ENCODE measurements at regions not wholly inside any gene's neighbourhood (a gene's known extent, or its start where the extent isn't known, plus 50 kb on each side); places are given as distances from the start of the nearest gene placed in this dataset.

DNA sequence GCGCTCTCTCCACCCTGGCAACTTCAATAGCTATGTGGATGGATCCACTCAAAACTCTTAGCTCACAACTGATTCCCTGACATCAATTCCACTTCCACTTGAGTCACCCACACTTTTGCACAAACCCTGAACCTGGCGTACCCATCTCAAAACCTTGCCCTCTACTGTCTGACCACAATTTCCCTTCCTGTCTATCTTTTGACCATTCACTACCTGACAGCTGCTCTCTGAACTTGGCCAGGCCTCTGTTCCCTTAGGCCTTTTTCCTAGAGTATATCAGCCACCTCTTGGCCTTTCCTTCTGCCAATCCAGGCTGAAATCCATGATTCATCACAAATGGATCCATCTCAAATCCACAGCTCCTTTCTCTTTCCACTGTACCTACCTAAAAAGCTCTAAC lies 106.0 kb downstream of the RPL27A start:
- no peak overlapping the region for H3K4me3 ChIP-seq (ENCODE audit: low read length)
- no peaks in the 10 kb centered on the region for H3K27me3 ChIP-seq (ENCODE audit: insufficient read depth, low read length)
- peaks cover 7% of the 10 kb centered on the region; the same call in 1 of the 2 replicates for H3K4me1 ChIP-seq (ENCODE audit: insufficient read depth, low read length)
- H3K9me3 ChIP-seq (ENCODE audit: insufficient read depth, low read depth, low read length) = no peaks in the 10 kb centered on the region
- no peaks in the 10 kb centered on the region for H3K36me3 ChIP-seq (ENCODE audit: insufficient read depth, low read depth, low read length)
- no peak overlapping the region for H3K9ac ChIP-seq (ENCODE audit: low read depth, low read length)
- no peak overlapping the region for H3K27ac ChIP-seq (ENCODE audit: low read length)

DNA sequence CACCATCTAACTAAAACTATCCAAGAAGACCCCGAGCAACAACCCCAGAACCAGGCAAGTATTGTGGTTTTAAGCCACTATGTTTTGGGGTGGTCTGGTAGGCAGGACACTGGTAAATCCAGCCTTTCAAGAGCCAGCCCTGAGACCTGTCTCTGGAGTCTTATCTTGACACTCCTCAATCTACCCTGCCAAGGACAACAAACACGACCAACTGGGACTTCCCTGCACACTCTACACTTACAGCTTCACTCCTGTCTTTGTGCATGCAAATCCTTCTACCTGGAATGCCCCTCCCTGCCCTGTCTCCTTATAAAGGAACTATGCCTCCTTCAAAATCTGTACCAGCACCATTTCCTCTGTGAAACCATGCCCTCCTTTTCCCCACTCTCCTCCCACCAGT lies 107.3 kb downstream of the RPL27A start:
- Histone ChIP-seq H3K9me3 (ENCODE audit: insufficient read depth, low read depth, low read length) (no peaks in the 10 kb centered on the region), H3K9ac (ENCODE audit: low read depth, low read length) (no peak overlapping the region), H3K36me3 (ENCODE audit: insufficient read depth, low read depth, low read length) (no peaks in the 10 kb centered on the region), H3K4me1 (ENCODE audit: insufficient read depth, low read length) (peaks cover 7% of the 10 kb centered on the region; the same call in 1 of the 2 replicates), H3K27me3 (ENCODE audit: insufficient read depth, low read length) (no peaks in the 10 kb centered on the region), H3K4me3 (ENCODE audit: low read length) (no peak overlapping the region), H3K27ac (ENCODE audit: low read length) (no peak overlapping the region)

DNA sequence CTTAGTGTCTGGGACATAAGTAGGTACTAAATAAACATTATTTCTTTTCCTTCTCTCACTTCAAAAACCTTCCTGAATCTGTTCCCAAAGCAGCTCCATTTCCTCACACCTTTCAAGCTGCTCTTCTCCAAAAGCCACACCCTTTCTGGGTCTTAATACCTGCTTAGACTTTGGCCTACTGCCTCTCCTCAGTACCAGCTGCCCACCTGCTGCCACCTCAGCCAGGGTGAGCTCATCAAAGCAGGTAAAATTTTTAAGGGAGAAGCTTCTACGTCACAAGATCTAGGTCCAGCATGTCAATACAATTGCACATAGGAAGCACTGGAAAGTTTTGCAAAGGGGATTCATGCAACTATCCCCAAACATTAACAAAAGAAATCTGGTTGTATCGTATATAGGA lies 108.4 kb downstream of the RPL27A start:
- Histone ChIP-seq H3K4me3 (ENCODE audit: low read length) (no peak overlapping the region), H3K9me3 (ENCODE audit: insufficient read depth, low read depth, low read length) (no peaks in the 10 kb centered on the region), H3K27ac (ENCODE audit: low read length) (no peak overlapping the region), H3K36me3 (ENCODE audit: insufficient read depth, low read depth, low read length) (no peaks in the 10 kb centered on the region), H3K4me1 (ENCODE audit: insufficient read depth, low read length) (peaks cover 7% of the 10 kb centered on the region; the same call in 1 of the 2 replicates), H3K27me3 (ENCODE audit: insufficient read depth, low read length) (no peaks in the 10 kb centered on the region), H3K9ac (ENCODE audit: low read depth, low read length) (no peak overlapping the region)

DNA sequence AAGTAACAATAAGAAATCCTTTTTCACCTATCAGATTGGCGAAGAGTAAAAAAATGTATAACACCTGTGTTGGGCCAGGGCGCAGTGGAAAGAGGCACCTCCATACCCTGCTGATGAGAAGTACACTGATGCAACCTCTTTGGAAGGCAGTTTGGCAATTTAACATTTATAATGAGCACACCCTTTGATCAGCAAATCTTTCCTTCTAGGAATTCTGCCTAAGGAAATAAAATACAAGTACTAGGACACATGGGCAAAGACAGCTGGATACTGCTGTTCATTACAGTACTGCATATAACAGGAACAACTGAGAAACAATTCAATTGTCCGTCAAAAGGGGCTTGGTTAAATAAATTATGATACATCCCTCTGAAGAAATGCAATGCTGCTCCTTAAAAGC lies 110.1 kb downstream of the RPL27A start:
- Histone ChIP-seq H3K27me3 (ENCODE audit: insufficient read depth, low read length) (no peaks in the 10 kb centered on the region), H3K9me3 (ENCODE audit: insufficient read depth, low read depth, low read length) (no peaks in the 10 kb centered on the region), H3K9ac (ENCODE audit: low read depth, low read length) (no peak overlapping the region), H3K36me3 (ENCODE audit: insufficient read depth, low read depth, low read length) (no peaks in the 10 kb centered on the region), H3K4me3 (ENCODE audit: low read length) (no peak overlapping the region), H3K27ac (ENCODE audit: low read length) (no peak overlapping the region), H3K4me1 (ENCODE audit: insufficient read depth, low read length) (no peaks in the 10 kb centered on the region)

DNA sequence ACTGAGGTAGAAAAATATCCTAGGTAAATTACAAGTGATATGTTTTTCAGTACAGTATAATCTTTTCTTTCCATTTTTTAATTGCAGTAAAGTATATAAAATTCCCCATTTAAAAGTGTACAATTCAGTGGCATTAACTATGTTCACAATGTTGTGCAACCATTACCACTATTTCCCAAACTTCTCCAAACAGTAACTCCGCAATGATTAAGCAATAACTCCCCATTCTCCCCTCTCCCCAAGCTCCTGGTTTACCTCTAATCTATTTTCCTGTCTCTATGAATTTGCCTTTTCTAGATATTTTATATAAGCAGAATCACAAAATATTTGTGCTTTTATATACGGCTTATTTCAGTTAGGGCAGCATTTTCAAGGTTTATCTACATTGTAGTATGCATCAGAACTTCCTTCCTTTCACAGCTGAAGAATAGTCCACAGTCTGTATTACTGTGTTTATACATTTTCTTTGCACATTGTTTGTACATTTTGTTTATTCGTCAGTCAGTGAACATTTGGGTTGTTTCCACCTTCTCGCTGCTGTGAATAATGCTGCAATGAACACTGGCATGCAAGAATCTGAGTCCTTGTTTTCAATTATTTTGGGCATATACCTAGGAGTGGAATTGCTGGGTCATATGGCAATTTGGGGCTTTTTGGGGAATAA lies 110.7 kb downstream of the RPL27A start:
- Histone ChIP-seq H3K4me3 (ENCODE audit: low read length) (no peak overlapping the region), H3K9ac (ENCODE audit: low read depth, low read length) (no peak overlapping the region), H3K27me3 (ENCODE audit: insufficient read depth, low read length) (no peaks in the 10 kb centered on the region), H3K36me3 (ENCODE audit: insufficient read depth, low read depth, low read length) (no peaks in the 10 kb centered on the region), H3K4me1 (ENCODE audit: insufficient read depth, low read length) (no peaks in the 10 kb centered on the region), H3K9me3 (ENCODE audit: insufficient read depth, low read depth, low read length) (no peaks in the 10 kb centered on the region), H3K27ac (ENCODE audit: low read length) (no peak overlapping the region)

DNA sequence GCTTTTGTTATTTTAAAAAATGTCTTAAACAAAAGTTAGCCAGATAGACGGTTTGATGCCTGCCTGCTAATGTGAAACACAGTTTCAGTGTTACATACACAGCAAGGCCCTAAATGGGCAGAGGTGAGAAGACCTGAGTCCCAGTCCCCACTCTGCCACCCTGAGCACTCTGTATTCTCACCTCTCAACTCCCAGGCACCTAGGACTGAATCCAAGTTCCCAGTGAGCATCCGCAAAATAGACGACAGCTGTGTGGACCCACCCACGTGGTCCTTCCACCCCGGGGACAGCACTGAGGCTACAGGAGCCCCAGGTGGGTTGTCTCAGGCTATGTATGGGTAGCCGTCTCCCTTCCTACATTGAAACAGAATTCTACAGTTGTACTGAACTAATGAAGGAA lies 111.5 kb downstream of the RPL27A start:
- Histone ChIP-seq H3K4me1 (ENCODE audit: insufficient read depth, low read length) (no peaks in the 10 kb centered on the region), H3K27ac (ENCODE audit: low read length) (no peak overlapping the region), H3K4me3 (ENCODE audit: low read length) (no peak overlapping the region), H3K9ac (ENCODE audit: low read depth, low read length) (no peak overlapping the region), H3K27me3 (ENCODE audit: insufficient read depth, low read length) (no peaks in the 10 kb centered on the region), H3K36me3 (ENCODE audit: insufficient read depth, low read depth, low read length) (no peaks in the 10 kb centered on the region), H3K9me3 (ENCODE audit: insufficient read depth, low read depth, low read length) (no peaks in the 10 kb centered on the region)

DNA sequence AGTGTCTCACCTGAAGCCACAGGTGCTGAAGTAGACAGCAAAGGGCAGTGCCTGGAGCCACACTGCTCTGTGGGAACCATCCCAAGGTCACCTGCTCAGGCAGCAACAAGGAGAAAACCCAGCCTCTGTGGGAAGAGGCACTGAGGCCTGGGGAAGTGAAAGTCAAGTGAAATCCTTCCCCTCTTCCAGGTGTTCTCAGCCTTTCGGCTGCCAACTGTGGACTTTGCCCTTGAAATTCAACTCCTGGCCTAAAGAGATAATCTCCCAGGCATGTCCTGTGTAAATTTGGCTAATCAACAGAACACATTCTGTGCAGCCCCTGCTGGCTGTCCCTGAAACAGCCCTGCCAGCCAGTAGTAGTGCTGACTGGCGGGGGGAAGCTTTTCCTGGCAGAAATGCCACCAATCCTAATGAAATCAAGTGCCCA lies 112.1 kb downstream of the RPL27A start:
- no peak overlapping the region for H3K9ac ChIP-seq (ENCODE audit: low read depth, low read length)
- no peak overlapping the region for H3K27ac ChIP-seq (ENCODE audit: low read length)
- H3K36me3 ChIP-seq (ENCODE audit: insufficient read depth, low read depth, low read length) = no peaks in the 10 kb centered on the region
- H3K9me3 ChIP-seq (ENCODE audit: insufficient read depth, low read depth, low read length) = no peaks in the 10 kb centered on the region
- no peaks in the 10 kb centered on the region for H3K27me3 ChIP-seq (ENCODE audit: insufficient read depth, low read length)
- H3K4me3 ChIP-seq (ENCODE audit: low read length) = no peak overlapping the region
- no peaks in the 10 kb centered on the region for H3K4me1 ChIP-seq (ENCODE audit: insufficient read depth, low read length)

DNA sequence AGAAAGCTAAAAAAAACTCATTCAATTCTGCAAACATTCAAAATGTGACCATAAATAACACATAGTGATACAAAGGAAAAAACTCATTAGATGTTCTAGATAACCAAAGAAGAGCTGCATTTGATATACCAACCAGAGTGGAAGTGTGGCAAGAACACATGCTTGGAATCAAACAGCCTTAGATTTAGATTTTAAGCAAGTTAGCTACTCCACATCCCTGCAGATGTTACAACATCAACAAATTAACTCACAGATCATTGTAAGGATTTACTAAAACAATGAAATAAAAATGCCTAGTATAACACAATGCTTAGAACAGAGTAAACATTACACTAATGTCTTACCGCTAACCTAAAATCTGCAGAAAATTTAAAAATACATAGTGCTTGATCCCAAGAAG lies 114.0 kb upstream of the AKIP1 start:
- Histone ChIP-seq H3K27ac (ENCODE audit: low read length) (no peak overlapping the region), H3K27me3 (ENCODE audit: insufficient read depth, low read length) (no peaks in the 10 kb centered on the region)

DNA sequence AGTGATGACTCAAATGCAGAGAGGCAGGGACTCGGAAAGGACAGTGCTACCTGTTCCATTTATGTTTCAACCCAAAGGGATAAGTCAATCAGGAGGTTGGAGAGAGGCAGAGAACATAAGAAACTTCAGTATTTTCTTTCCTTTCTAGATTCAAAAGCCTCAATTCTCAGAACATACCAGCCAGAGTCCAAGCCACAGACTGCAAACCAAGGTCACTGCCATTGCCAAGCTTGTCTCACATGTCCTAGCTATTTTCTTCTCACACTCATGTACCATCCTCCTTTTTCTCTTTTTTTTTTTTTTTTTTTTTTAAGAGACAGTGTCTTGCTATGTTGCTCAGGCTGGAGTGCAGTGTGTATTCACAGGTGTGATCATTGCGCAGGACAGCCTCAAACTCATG lies 111.7 kb upstream of the AKIP1 start:
- no peak overlapping the region for H3K27ac ChIP-seq (ENCODE audit: low read length)
- H3K27me3 ChIP-seq (ENCODE audit: insufficient read depth, low read length) = no peaks in the 10 kb centered on the region
- H3K4me1 ChIP-seq (ENCODE audit: insufficient read depth, low read length) = no peaks in the 10 kb centered on the region
- no peaks in the 10 kb centered on the region for H3K9me3 ChIP-seq (ENCODE audit: insufficient read depth, low read depth, low read length)
- no peak overlapping the region for H3K9ac ChIP-seq (ENCODE audit: low read depth, low read length)
- no peak overlapping the region for H3K4me3 ChIP-seq (ENCODE audit: low read length)
- no peaks in the 10 kb centered on the region for H3K36me3 ChIP-seq (ENCODE audit: insufficient read depth, low read depth, low read length)

More for the DNA sequence above, 114.0 kb upstream of the AKIP1 start:
- no peak overlapping the region for H3K9ac ChIP-seq (ENCODE audit: low read depth, low read length)
- no peaks in the 10 kb centered on the region for H3K9me3 ChIP-seq (ENCODE audit: insufficient read depth, low read depth, low read length)
- no peak overlapping the region for H3K4me3 ChIP-seq (ENCODE audit: low read length)
- no peaks in the 10 kb centered on the region for H3K4me1 ChIP-seq (ENCODE audit: insufficient read depth, low read length)
- no peaks in the 10 kb centered on the region for H3K36me3 ChIP-seq (ENCODE audit: insufficient read depth, low read depth, low read length)

DNA sequence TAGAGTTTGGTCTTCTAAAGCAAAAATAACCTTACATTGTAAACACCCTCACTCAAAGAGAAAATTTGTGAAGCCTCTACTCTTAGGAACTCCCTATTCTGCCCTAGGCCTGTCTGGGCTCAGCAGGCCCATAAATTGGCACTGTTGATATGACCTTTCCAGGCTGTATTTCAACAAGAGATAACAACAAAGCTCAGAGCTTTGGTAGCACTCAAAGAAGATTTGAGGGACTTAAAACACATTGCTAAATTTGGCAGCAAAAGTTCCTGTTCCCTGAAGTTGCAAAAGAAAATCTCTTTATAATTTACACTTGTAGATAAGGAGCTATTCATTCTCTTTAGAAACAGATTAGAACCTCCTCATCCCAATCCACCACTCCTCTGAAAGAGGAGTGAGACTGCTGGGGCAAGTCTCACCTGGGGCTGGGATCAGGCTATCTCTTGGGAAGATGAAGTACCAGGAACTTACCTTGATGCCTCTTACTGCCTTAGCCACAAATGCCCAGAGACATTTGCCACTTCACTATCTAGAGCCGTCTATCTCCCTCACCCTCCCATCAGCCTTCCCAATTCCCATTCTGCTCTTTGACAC lies 110.4 kb upstream of the AKIP1 start:
- no peak overlapping the region for H3K4me3 ChIP-seq (ENCODE audit: low read length)
- H3K36me3 ChIP-seq (ENCODE audit: insufficient read depth, low read depth, low read length) = no peaks in the 10 kb centered on the region
- no peak overlapping the region for H3K27ac ChIP-seq (ENCODE audit: low read length)
- no peaks in the 10 kb centered on the region for H3K27me3 ChIP-seq (ENCODE audit: insufficient read depth, low read length)
- no peaks in the 10 kb centered on the region for H3K9me3 ChIP-seq (ENCODE audit: insufficient read depth, low read depth, low read length)
- H3K9ac ChIP-seq (ENCODE audit: low read depth, low read length) = no peak overlapping the region
- H3K4me1 ChIP-seq (ENCODE audit: insufficient read depth, low read length) = no peaks in the 10 kb centered on the region

DNA sequence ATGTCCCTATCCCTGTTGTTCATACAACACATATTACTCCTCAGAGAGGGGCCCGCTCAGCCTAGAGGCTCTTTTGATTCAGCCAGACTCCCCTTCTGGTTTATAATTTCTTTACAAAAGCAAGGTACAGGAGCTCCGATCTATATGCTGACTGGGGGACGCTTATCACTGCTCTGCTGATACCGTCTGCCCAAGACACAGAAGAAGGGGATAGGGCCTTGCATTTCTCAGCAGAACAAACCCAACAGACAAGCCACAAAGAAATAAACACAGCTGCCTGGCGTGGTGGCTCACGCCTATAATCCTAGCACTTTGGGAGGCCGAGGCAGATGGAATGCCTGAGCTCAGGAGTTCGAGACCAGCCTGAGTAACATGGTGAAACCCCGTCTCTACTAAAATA lies 109.9 kb upstream of the AKIP1 start:
- Histone ChIP-seq H3K4me3 (ENCODE audit: low read length) (no peak overlapping the region), H3K36me3 (ENCODE audit: insufficient read depth, low read depth, low read length) (no peaks in the 10 kb centered on the region), H3K27ac (ENCODE audit: low read length) (no peak overlapping the region), H3K9ac (ENCODE audit: low read depth, low read length) (no peak overlapping the region), H3K27me3 (ENCODE audit: insufficient read depth, low read length) (no peaks in the 10 kb centered on the region), H3K4me1 (ENCODE audit: insufficient read depth, low read length) (no peaks in the 10 kb centered on the region), H3K9me3 (ENCODE audit: insufficient read depth, low read depth, low read length) (no peaks in the 10 kb centered on the region)

DNA sequence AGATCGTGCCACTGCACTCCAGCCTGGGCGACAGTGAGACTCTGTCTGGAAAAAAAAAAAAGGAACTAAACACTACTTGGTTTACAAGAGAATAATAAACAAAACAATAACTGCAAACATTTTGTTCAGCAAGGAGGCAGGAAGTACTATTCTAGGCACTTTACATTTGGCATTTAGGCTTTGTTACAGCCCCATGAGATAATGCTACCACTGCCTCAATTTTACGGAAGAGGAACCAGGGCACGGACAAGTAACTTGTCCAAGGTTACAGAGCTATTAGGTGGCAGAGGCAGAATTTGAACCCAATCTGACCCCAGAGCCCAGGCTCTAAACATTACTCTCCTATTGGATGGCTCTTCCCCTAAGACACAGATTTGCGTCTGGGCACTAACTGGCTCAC lies 108.7 kb upstream of the AKIP1 start:
- no peak overlapping the region for H3K9ac ChIP-seq (ENCODE audit: low read depth, low read length)
- H3K36me3 ChIP-seq (ENCODE audit: insufficient read depth, low read depth, low read length) = no peaks in the 10 kb centered on the region
- no peaks in the 10 kb centered on the region for H3K27me3 ChIP-seq (ENCODE audit: insufficient read depth, low read length)
- no peaks in the 10 kb centered on the region for H3K4me1 ChIP-seq (ENCODE audit: insufficient read depth, low read length)
- no peaks in the 10 kb centered on the region for H3K9me3 ChIP-seq (ENCODE audit: insufficient read depth, low read depth, low read length)
- H3K4me3 ChIP-seq (ENCODE audit: low read length) = no peak overlapping the region
- no peak overlapping the region for H3K27ac ChIP-seq (ENCODE audit: low read length)
